Left ventricle myocardium inferior (tissue), 1 donor: ENCODE measurements at regions not wholly inside any gene's neighbourhood (a gene's known extent, or its start where the extent isn't known, plus 50 kb on each side); places are given as distances from the start of the nearest gene placed in this dataset.

ENCODE experiments used
- DNase-seq: peaks from one replicate; pipeline ENCODE4 v3.0.0-alpha.2; 2020
- H3K27ac ChIP-seq: fragments of 200-600 bp; replicated peaks from 2 replicates; pipeline ENCODE4 v1.8.0; 2021
- H3K27me3 ChIP-seq: fragments of 200-600 bp; 2 replicates; pipeline ENCODE4 v1.8.0; 2021; ENCODE audit warnings: low read depth
- H3K36me3 ChIP-seq: fragments of 200-600 bp; 2 replicates; pipeline ENCODE4 v1.8.0; 2021
- H3K4me1 ChIP-seq: fragments of 200-600 bp; 2 replicates; pipeline ENCODE4 v1.8.0; 2021
- H3K4me3 ChIP-seq: fragments of 200-600 bp; 2 replicates; pipeline ENCODE4 v1.8.0; 2021; ENCODE audit warnings: mild to moderate bottlenecking, moderate library complexity
- H3K9me3 ChIP-seq: fragments of 200-600 bp; replicated peaks from 2 replicates; pipeline ENCODE4 v1.8.0; 2021
- intact Hi-C: fragments of 100-400 bp; cut with micrococcal nuclease; formaldehyde crosslinking; loops from one replicate; pipeline ENCODE4 v1.11.0; 2022
- TF ChIP-seq, protein P1 (sequence below): fragments of 200-600 bp; IDR thresholded peaks from 2 replicates; pipeline ENCODE4 v1.8.0; 2021; ENCODE audit warnings: antibody characterized with exemption, mild to moderate bottlenecking, borderline replicate concordance
- donor health status: DM: no; HTN: yes; CAD: no; lungs with severe emphysema.

GRCh38 chr2:236674646-236675045, 105.0 kb downstream of the ACKR3 start:
- Histone ChIP-seq H3K27me3 (no peaks in the 10 kb centered on the region), H3K4me3 (no peak overlapping the region), H3K9me3 (no peaks in the 10 kb centered on the region), H3K27ac (no peak overlapping the region), H3K36me3 (no peaks in the 10 kb centered on the region), H3K4me1 (peaks cover 40% of the 10 kb centered on the region)
- no peak for DNase-seq
- TF ChIP-seq, protein P1, sequence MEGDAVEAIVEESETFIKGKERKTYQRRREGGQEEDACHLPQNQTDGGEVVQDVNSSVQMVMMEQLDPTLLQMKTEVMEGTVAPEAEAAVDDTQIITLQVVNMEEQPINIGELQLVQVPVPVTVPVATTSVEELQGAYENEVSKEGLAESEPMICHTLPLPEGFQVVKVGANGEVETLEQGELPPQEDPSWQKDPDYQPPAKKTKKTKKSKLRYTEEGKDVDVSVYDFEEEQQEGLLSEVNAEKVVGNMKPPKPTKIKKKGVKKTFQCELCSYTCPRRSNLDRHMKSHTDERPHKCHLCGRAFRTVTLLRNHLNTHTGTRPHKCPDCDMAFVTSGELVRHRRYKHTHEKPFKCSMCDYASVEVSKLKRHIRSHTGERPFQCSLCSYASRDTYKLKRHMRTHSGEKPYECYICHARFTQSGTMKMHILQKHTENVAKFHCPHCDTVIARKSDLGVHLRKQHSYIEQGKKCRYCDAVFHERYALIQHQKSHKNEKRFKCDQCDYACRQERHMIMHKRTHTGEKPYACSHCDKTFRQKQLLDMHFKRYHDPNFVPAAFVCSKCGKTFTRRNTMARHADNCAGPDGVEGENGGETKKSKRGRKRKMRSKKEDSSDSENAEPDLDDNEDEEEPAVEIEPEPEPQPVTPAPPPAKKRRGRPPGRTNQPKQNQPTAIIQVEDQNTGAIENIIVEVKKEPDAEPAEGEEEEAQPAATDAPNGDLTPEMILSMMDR = no peak
- intact Hi-C loops = no loop called here

- H3K4me1 ChIP-seq = peaks cover 40% of the 10 kb centered on the region
- TF ChIP-seq, protein P1 = no peak
- intact Hi-C loops = no loop called here
Measured at GRCh38 chr2:236675051-236675450, 105.4 kb downstream of the ACKR3 start.

GRCh38 chr2:236675526-236675925, 105.9 kb downstream of the ACKR3 start:
- Histone ChIP-seq H3K4me1 (peaks cover 40% of the 10 kb centered on the region), H3K4me3 (no peak overlapping the region), H3K27ac (peak overlapping the region; percentile 27), H3K9me3 (no peaks in the 10 kb centered on the region), H3K36me3 (no peaks in the 10 kb centered on the region), H3K27me3 (no peaks in the 10 kb centered on the region)
- TF ChIP-seq, protein P1 = no peak
- DNase-seq = no peak
- intact Hi-C loops = no loop called here

More at GRCh38 chr2:236675051-236675450, 105.4 kb downstream of the ACKR3 start:
- peak overlapping the region; percentile 27 for H3K27ac ChIP-seq
- no peaks in the 10 kb centered on the region for H3K27me3 ChIP-seq
- no peaks in the 10 kb centered on the region for H3K36me3 ChIP-seq
- H3K9me3 ChIP-seq = no peaks in the 10 kb centered on the region
- no peak overlapping the region for H3K4me3 ChIP-seq
- no peak for DNase-seq

GRCh38 chr2:236676136-236676873, 106.7 kb downstream of the ACKR3 start:
- Histone ChIP-seq H3K4me3 (no peak overlapping the region), H3K27ac (no peak overlapping the region), H3K36me3 (no peaks in the 10 kb centered on the region), H3K4me1 (peaks cover 40% of the 10 kb centered on the region), H3K9me3 (no peaks in the 10 kb centered on the region), H3K27me3 (no peaks in the 10 kb centered on the region)
- TF ChIP-seq, protein P1 = no peak
- intact Hi-C loops = no loop called here
- DNase-seq = no peak

- H3K27ac ChIP-seq = no peak overlapping the region
- no peaks in the 10 kb centered on the region for H3K36me3 ChIP-seq
- no peaks in the 10 kb centered on the region for H3K9me3 ChIP-seq
- intact Hi-C loops = no loop called here
- TF ChIP-seq, protein P1 = no peak
- no peaks in the 10 kb centered on the region for H3K27me3 ChIP-seq
- H3K4me3 ChIP-seq = no peak overlapping the region
- DNase-seq = no peak
- peaks cover 40% of the 10 kb centered on the region for H3K4me1 ChIP-seq
Measured at GRCh38 chr2:236677368-236677767, 107.7 kb downstream of the ACKR3 start.
